Activated naive CD4-positive, alpha-beta T cell treated with anti-CD3 and anti-CD28 coated beads for 36 hours (primary cell): ENCODE measurements at regions not wholly inside any gene's neighbourhood (a gene's known extent, or its start where the extent isn't known, plus 50 kb on each side); places are given as distances from the start of the nearest gene placed in this dataset.
"Not testable (repeated sequence)": the region's sequence is repeated elsewhere in the genome, so short reads cannot be mapped to it uniquely, and the experiment has no call there.

Source experiments
- CTCF ChIA-PET: fragments of 350-600 bp; sonication (Branson Sonifier 250); formaldehyde crosslinking; loops from one replicate; lab custom pipeline; 2021; ENCODE audit warnings: antibody characterized with exemption; lab: Charles Lee
- DNase-seq: peaks from one replicate; pipeline ENCODE4 v3.0.0-alpha.2; 2020
- H3K27ac Mint-ChIP-seq: one replicate; pipeline ENCODE4 v1.8.0; 2021; ENCODE audit warnings: mild to moderate bottlenecking, mixed read lengths
- H3K27me3 Mint-ChIP-seq: one replicate; pipeline ENCODE4 v1.8.0; 2021; ENCODE audit warnings: low read depth, mixed read lengths
- H3K36me3 Mint-ChIP-seq: one replicate; pipeline ENCODE4 v1.8.0; 2021; ENCODE audit warnings: low read depth, mixed read lengths
- H3K4me1 Mint-ChIP-seq: one replicate; pipeline ENCODE4 v1.8.0; 2021; ENCODE audit warnings: low read depth, mixed read lengths
- H3K4me3 Mint-ChIP-seq: one replicate; pipeline ENCODE4 v1.8.0; 2021; ENCODE audit warnings: mild to moderate bottlenecking, moderate library complexity, mixed read lengths
- H3K9me3 Mint-ChIP-seq: one replicate; pipeline ENCODE4 v1.8.0; 2021; ENCODE audit warnings: mixed read lengths
- intact Hi-C: fragments of 100-400 bp; cut with micrococcal nuclease; formaldehyde crosslinking; loops from one replicate; pipeline ENCODE4 v1.15.1; 2023

DNA sequence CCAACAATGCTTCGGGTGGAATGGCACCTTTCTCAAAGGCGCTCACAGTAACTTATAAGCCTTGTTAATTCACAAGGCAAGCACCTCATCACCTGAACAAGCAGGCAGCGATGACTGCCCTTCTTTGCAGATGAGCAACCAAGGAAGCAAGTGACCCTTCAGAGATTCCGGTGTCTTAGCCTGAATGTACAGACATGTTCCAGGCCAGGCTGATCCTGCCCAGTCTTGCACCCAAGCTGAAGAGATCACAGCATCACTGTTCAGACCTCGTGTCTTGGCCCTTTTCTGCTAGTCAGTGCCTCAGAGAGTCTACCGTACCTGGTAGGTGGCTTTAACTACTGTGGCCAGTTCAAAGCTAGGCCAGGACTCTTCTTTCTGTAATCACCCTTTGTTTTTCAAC, 94.7 kb upstream of the ERCC6L2 start:
- CTCF ChIA-PET, result no interaction called here
- Mint-ChIP-seq H3K27ac (no peak overlapping the region), H3K27me3 (no peaks in the 10 kb centered on the region), H3K4me3 (no peak overlapping the region), H3K9me3 (no peaks in the 10 kb centered on the region), H3K36me3 (no peaks in the 10 kb centered on the region), H3K4me1 (no peaks in the 10 kb centered on the region)
- no peak for DNase-seq
- intact Hi-C loops, result no loop called here

DNA sequence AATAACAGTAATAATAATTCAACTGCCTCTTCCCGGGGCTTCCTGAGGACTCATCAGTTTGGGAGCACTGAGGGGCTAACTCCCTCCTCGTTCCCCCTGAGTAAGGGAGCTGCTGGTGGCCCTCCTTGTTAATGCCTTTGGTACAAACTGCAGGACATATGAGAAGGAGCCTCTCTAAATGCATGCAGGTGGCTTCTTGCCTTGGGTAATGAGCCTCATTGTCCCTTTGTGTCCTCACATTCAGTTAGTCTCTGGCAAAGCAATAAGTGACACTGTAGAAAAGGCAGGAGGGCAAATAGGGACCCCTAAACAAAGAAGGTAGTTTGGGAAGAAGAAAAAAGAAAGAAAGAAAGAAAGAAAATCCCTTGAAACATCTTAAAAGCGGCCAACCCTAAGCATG, 95.4 kb upstream of the ERCC6L2 start:
- CTCF ChIA-PET, result no interaction called here
- H3K27ac Mint-ChIP-seq, result no peak overlapping the region
- H3K27me3 Mint-ChIP-seq, result no peaks in the 10 kb centered on the region
- H3K9me3 Mint-ChIP-seq, result no peaks in the 10 kb centered on the region
- no peaks in the 10 kb centered on the region for H3K36me3 Mint-ChIP-seq
- intact Hi-C loops, result no loop called here
- no peak overlapping the region for H3K4me3 Mint-ChIP-seq
- H3K4me1 Mint-ChIP-seq, result no peaks in the 10 kb centered on the region
- no peak for DNase-seq

DNA sequence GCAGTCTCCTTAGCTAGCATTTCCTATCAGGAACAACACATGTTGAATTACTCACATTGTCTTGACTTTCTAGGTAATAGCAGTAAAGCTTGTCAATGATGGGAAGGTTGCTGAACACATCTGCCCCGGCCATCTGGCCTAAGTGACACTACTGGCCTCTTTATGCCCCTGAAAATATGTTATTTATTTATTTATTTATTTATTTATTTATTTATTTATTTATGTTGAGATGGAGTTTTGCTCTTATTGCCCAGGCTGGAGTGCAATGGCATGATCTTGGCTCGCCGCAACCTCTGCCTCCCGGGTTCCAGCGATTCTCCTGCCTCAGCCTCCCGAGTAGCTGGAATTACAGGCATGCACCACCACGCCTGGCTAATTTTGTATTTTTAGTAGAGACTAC, 95.9 kb upstream of the ERCC6L2 start:
- DNase-seq, intact Hi-C loops, H3K27ac Mint-ChIP-seq, H3K36me3 Mint-ChIP-seq, H3K4me3 Mint-ChIP-seq, H3K9me3 Mint-ChIP-seq, H3K27me3 Mint-ChIP-seq, CTCF ChIA-PET, H3K4me1 Mint-ChIP-seq: not testable (repeated sequence)

DNA sequence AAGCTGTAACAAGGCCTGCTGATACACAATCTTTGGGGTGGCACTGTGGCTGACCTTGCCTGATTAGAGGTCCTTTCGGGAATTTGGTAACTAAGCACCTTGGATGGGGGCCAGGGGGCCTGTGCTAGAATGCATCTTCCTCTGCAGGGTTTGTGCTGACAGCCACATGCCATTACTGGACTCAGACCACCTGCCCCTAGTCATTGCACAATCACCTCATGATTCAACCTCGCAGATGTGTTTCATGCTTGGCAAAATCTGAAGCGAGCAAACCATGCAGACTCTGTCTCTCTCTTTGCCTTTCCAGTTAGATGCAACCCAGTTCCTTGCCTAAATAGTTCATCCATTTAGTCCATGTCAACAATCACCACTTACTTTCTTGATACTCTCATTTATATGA, 96.5 kb upstream of the ERCC6L2 start:
- no peak overlapping the region for H3K27ac Mint-ChIP-seq
- H3K36me3 Mint-ChIP-seq, result no peaks in the 10 kb centered on the region
- intact Hi-C loops, result no loop called here
- CTCF ChIA-PET, result no interaction called here
- no peak for DNase-seq
- H3K27me3 Mint-ChIP-seq, result no peaks in the 10 kb centered on the region
- no peak overlapping the region for H3K4me3 Mint-ChIP-seq
- H3K4me1 Mint-ChIP-seq, result no peaks in the 10 kb centered on the region
- H3K9me3 Mint-ChIP-seq, result no peaks in the 10 kb centered on the region

DNA sequence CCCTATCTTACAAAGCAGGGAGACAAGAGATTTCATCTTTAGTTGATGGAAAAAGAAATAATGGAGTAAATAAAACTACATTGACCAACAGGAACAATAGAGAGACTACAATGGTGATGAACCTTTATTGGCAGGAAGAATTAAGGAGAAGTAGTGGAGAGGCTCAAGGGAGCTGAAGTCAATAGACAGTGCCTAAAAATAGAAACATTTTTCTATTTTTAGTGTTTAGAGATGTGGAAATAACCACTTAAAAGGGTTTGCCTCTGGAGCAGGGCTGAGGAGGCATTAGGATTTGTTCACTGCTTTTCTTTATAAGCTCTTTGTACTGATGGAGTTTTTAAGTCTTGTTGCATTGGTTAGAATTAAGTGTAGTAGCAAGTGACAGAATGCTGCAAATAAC, 98.4 kb upstream of the ERCC6L2 start:
- peaks cover 3% of the 10 kb centered on the region for H3K27me3 Mint-ChIP-seq
- no peak for DNase-seq
- no peaks in the 10 kb centered on the region for H3K9me3 Mint-ChIP-seq
- H3K27ac Mint-ChIP-seq, result no peak overlapping the region
- peaks cover 4% of the 10 kb centered on the region for H3K4me1 Mint-ChIP-seq
- H3K36me3 Mint-ChIP-seq, result no peaks in the 10 kb centered on the region
- no peak overlapping the region for H3K4me3 Mint-ChIP-seq
- CTCF ChIA-PET, result no interaction called here
- intact Hi-C loops, result no loop called here

DNA sequence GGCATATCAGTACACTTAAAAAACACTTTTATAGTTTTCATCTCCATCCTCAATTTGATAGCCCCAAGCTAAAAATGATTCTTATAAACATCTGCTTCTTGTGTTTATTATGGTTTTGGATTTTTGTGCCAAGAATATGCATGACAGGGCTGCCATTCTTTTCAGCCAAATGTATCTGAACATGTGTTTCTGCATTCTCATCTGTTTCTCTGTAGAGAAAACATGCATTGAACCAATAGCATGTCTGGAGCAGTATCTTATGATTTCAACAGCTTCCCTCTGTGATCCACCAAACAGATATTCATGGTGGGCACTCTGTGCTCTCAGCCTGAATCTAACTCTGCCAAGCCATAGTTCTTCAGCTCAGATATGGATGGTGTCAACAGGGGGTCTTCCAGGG, 99.3 kb upstream of the ERCC6L2 start:
- CTCF ChIA-PET, result no interaction called here
- peaks cover 6% of the 10 kb centered on the region for H3K27me3 Mint-ChIP-seq
- DNase-seq, result no peak
- intact Hi-C loops, result no loop called here
- H3K9me3 Mint-ChIP-seq, result no peaks in the 10 kb centered on the region
- no peak overlapping the region for H3K4me3 Mint-ChIP-seq
- H3K4me1 Mint-ChIP-seq, result peaks cover 12% of the 10 kb centered on the region
- H3K27ac Mint-ChIP-seq, result no peak overlapping the region
- no peaks in the 10 kb centered on the region for H3K36me3 Mint-ChIP-seq

DNA sequence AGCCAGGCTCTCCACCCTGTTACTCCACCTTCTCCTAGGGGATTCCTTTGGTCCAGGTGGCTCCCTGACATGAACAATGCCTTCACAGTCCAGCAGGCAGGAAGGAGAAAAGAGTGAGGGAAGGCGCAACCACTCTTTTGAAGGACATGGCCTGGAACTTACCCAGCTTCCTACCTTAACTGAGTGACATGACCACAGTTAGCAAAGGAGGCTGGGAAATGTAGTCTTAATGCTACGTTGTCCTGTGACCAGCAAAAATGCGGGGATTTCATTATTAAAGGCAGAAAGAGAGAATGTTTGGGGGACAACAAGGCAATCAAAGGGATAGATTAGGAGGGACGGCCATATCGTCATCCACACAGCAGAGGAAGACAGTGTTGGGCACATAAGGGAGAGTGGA, 100.3 kb upstream of the ERCC6L2 start:
- Mint-ChIP-seq H3K36me3 (no peaks in the 10 kb centered on the region), H3K4me1 (peaks cover 14% of the 10 kb centered on the region), H3K9me3 (no peaks in the 10 kb centered on the region), H3K4me3 (no peak overlapping the region), H3K27me3 (peaks cover 16% of the 10 kb centered on the region), H3K27ac (no peak overlapping the region)
- intact Hi-C loops, result no loop called here
- DNase-seq, result no peak
- CTCF ChIA-PET, result no interaction called here

DNA sequence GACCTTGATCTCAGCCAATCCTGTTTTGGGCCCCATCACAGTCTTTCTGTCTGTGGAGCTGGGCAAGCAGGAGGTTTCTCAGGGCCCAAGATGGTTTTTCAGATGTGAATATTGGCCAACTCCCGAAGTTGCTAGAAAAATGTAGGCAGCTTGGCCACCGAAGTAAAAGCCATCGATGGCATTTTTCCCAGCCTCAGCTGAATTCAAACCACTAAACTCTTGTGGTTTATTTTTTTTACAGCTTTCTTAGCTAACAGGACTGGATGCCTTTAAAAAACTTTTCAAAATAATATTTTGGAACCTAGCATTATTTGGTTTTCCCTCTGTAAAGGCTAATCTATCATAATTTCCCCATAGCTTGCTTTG, 102.5 kb upstream of the ERCC6L2 start:
- Mint-ChIP-seq H3K27me3 (peaks cover 24% of the 10 kb centered on the region), H3K27ac (no peak overlapping the region), H3K4me3 (no peak overlapping the region), H3K9me3 (no peaks in the 10 kb centered on the region), H3K4me1 (peaks cover 14% of the 10 kb centered on the region), H3K36me3 (no peaks in the 10 kb centered on the region)
- intact Hi-C loops, result no loop called here
- DNase-seq, result no peak
- CTCF ChIA-PET, result no interaction called here

DNA sequence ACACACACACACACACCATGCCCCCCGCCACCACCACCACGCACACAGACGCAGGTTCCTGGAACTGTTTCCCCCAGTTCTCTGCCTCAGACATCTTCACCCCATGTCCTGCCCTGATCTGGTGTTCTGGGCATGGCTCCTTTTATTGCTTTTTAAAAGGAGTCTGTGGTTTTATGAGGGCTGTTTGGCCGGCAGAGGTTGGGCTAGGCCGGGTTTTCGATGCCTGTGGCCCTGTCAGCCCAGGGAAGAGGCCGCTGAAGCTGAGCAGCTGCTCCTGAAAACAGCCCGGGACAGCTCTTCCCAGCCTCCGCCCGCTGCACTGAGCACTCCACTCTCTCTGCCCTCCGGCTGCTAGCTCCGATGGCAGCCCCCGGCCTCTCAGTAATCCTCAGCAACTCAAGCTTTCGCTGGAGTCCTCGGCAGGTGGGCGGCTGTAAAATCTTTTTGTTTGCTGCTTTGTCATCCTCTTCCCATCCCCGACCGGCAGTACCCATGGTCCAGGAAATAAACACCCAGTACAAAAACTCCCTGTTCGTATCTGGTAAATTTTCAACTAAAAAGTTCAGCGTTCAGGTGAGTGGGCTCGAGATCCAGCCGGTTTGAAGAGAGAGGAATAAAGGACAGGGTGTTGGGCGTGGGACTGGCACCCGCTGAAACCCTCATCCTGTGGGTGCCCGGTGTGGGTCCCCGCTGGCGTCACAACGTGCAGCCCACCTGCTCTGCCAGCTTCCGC, 103.0 kb upstream of the ERCC6L2 start:
- H3K4me3 Mint-ChIP-seq, result no peak overlapping the region
- no peaks in the 10 kb centered on the region for H3K36me3 Mint-ChIP-seq
- H3K27ac Mint-ChIP-seq, result no peak overlapping the region
- peaks cover 14% of the 10 kb centered on the region for H3K4me1 Mint-ChIP-seq
- no peak for DNase-seq
- CTCF ChIA-PET, result no interaction called here
- intact Hi-C loops, result no loop called here
- H3K27me3 Mint-ChIP-seq, result peaks cover 27% of the 10 kb centered on the region
- no peaks in the 10 kb centered on the region for H3K9me3 Mint-ChIP-seq

DNA sequence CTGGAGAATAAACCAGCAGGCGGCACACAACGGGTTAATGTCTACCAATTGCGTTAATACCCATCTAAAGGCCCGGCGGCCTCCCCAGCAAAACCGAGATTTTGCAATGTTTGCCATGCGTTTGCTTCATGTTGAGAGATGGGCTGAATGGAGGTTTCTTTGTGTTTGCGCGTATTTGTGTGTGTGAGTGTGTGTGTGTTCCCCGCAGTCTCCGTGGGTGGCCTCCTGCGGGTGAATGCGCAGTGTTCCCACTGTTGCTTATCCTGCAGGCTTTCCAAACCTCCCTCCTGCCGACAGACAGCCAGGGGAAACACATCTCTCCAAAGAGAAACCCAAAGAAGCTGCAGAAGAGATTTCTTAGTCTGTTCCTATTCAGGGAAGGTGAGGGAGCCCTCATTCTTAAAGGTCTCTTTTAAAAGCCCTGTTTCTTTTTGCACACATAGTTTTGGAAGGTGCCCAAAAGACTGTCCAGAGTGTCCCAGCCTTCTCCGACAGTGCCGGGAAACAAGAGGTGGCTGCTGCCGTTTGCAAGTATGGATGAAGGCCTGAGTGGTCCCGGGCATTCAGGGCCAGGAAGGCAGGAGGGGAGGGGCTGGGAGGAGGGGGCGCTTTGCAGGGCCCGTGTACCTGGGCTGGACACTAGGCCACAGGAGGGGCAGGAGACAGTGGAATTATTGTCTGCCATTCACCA, 103.8 kb upstream of the ERCC6L2 start:
- Mint-ChIP-seq H3K9me3 (no peaks in the 10 kb centered on the region), H3K27me3 (peaks cover 27% of the 10 kb centered on the region), H3K27ac (no peak overlapping the region), H3K4me3 (no peak overlapping the region), H3K36me3 (no peaks in the 10 kb centered on the region), H3K4me1 (peaks cover 14% of the 10 kb centered on the region)
- CTCF ChIA-PET, result no interaction called here
- no peak for DNase-seq
- intact Hi-C loops, result no loop called here

DNA sequence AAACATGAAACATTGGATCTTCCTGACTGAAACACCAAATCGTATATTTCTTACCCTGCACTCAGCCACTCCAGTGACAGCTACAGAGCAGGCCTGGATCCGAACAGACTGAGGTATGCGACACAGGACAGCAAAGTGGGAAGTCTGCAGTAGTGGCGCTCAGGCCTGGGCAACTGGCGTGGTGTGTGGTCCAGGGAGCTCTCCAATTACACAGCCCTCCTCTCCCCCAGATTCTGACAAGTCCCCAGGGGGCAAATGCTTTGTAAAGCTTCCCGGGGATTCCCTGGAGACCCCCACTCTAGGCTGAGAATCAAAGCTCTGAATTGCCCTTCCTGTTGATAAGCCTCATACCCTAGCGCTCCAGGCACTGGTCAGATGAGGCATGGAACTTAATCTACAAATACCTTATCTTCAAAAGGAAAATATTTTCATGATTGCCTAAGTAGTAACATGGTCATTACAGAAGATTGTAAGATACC, 104.8 kb upstream of the ERCC6L2 start:
- Mint-ChIP-seq H3K27me3 (peaks cover 27% of the 10 kb centered on the region), H3K4me1 (peaks cover 14% of the 10 kb centered on the region), H3K27ac (no peak overlapping the region), H3K36me3 (no peaks in the 10 kb centered on the region), H3K9me3 (no peaks in the 10 kb centered on the region), H3K4me3 (no peak overlapping the region)
- CTCF ChIA-PET, result no interaction called here
- DNase-seq, result no peak
- intact Hi-C loops, result no loop called here

DNA sequence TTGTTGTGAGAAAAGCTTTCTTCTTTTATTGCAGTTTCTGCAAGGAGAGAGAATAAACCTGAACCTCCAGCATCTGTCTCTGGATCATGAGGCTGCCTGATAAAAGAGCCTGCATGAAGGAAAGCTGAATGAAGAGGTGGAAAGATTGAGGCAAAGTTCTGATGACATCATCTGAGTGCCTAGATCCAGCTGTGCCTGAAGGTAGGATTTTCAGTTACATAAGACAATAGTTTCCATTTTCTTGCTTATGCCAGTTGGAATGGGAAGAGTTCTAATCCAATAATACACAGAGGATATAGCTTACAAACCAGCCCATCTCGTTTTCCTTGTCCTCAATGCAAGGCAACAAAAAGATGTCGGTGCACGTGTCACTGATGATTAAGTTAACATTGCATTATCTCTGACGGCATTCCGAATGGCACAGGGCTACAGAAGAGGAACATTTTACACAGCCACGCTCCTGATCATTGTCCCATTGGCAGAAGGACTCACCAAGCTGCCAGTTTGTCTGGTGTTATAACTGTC, 105.5 kb upstream of the ERCC6L2 start:
- Mint-ChIP-seq H3K9me3 (no peaks in the 10 kb centered on the region), H3K36me3 (no peaks in the 10 kb centered on the region)

DNA sequence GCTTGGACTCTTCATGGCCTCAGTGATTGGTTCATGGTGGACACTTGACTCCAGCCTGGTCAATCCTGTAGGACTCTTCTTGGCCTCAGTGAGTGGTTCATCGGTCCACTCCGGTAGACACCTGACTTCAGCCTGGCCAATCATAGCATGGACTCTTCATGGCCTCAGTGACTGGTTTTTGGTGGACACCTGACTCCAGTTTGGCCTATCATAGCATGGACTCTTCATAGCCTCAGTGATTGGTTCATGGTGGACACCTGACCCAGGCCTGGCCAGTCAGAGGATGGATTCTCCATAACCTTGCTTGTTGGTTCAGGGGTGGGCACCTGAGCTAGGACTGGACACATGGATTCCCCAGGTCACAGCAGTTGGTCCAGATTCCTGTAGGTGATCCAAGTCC, 106.0 kb upstream of the ERCC6L2 start:
- Mint-ChIP-seq H3K27ac (no peak overlapping the region), H3K4me1 (peaks cover 14% of the 10 kb centered on the region), H3K4me3 (no peak overlapping the region), H3K36me3 (no peaks in the 10 kb centered on the region), H3K9me3 (no peaks in the 10 kb centered on the region), H3K27me3 (peaks cover 27% of the 10 kb centered on the region)
- intact Hi-C loops, result no loop called here
- CTCF ChIA-PET, result interaction anchor here (0.6 kb wide), 1 partner anchor 173 kb away, joined by 3 read pairs; no protein-coding TSS in a partner anchor
- no peak for DNase-seq

More for the DNA sequence above, 105.5 kb upstream of the ERCC6L2 start:
- DNase-seq, result no peak
- Mint-ChIP-seq H3K4me3 (no peak overlapping the region), H3K4me1 (peaks cover 14% of the 10 kb centered on the region), H3K27me3 (peaks cover 27% of the 10 kb centered on the region), H3K27ac (no peak overlapping the region)
- CTCF ChIA-PET, result interaction anchor here (0.6 kb wide), 1 partner anchor 173 kb away, joined by 3 read pairs; no protein-coding TSS in a partner anchor
- intact Hi-C loops, result no loop called here
